HG02642 (cell line): ENCODE measurements at regions not wholly inside any gene's neighbourhood (a gene's known extent, or its start where the extent isn't known, plus 50 kb on each side); places are given as distances from the start of the nearest gene placed in this dataset.

ENCODE experiments used
- ATAC-seq: cut with Tn5 transposase; IDR thresholded peaks from one replicate; pipeline ENCODE4 v1.9.1; 2021; ENCODE audit warnings: mild to moderate bottlenecking; ENCODE audit not compliant: unreplicated experiment, poor library complexity

DNA sequence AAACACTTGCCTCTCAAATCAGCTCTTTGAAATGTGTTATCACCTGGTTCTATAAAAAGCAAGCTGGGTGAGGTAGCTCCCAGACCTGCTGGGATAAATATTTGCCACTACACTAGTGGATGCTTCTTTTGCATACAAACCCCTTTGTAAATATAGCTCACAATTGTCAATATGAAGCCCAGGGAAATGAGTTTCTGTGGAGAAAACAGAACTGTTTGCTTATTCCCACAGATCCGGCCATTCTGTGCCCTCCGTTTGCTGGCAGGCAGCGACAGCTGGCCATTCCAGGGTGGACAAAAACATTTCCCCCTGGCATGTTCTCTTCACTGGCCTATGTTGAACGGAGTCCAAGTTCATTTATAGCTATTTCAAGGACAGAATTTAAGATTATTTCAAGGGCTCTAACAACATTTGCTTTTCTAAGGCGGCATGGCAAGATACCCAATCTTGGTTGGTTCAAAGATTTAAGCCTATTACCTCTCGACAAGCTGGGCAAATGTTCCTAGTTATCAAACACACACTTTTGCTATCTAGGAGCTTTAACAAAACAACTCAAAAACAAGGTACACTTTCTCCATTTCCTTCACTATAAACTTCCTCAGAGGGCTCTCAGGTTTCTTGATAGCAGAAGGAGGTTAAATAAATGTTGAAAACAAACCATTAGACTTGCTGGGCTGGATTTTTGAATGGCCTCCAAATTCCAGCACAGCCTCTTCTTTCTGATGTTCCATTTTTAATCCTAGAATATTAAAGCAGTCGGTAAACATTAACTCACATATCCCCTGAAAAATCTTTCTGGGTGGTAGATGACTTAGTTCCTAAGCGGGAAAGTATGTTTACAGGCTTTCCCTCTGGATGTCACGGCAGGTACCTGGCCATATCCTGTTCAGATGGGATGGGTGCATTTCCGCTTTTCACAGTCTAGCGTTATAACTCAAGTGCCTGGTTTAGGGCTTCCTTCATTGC lies 332.3 kb downstream of the PLK2 start:
- ATAC-seq, result no peak

GRCh38 chr5:58123501-58123900 lies 336.4 kb downstream of the PLK2 start:
- ATAC-seq, result no peak

DNA sequence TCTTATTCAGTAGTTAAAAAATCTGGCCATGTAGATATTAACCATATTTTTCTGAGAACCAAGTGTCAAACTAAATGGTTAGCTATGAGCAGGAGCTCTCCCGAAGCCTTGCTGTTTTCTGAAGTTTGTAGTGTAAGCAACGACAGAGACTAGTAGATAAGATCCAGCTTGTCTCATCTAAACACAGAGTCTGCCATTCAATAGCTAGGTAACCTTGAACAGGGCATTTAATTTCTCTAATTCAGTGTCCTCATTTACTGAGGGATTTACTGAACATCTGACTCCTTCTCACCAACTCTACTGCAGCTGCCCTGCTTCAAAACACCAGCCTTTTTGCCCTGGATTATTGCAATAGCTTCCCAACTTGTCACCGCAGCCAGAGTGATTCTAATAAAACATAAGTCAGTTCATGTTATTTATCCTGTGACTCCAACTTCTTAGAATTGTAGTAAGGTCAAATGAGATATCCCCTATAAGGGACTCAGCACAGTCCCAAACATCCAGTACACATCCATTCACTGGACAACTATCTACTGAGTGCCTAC lies 337.0 kb downstream of the PLK2 start:
- ATAC-seq, result no peak

- no peak for ATAC-seq
Measured at GRCh38 chr5:58122157-58122556, 337.7 kb downstream of the PLK2 start.

DNA sequence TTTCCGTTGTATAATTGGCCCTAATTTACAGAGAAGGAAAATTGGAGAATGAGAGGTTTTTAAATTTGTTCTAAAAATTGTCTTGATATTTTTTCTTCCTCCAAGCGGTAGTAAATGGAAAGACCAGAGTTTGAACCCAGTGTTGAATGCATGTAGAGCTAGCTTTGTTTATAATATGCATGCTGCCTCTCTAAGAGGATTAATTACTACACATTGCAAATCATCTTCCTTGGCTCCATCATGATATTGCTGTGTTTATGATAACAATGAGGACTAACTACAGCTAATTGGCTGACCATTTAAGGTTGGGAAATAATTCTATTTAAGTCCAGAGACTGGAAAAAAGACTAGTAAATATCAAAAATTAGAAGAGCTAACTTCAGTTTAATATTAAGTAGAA lies 338.5 kb downstream of the PLK2 start:
- no peak for ATAC-seq

DNA sequence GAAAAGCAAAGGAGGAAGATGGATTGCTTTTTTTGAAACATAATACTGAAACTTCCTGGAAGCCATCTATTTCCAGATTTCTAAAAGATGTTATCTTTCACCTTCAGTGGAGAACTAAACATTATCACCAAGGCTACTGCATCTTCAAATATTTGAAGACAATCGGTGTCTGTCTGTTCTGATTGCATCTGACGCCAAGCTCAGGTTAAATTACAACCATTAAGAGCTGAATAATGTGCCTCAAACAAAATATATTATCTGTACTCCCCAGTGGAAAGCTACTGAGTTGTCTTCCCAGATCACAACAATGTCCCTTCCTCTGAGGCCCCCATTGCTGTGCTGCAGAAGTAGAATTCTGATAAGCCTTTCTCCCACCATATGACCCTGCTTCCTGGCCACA lies 342.3 kb downstream of the PLK2 start:
- ATAC-seq, result no peak

GRCh38 chr5:58116346-58116745 lies 343.5 kb downstream of the PLK2 start:
- no peak for ATAC-seq

- ATAC-seq, result no peak
Measured at GRCh38 chr5:58115811-58116210, 344.1 kb downstream of the PLK2 start.

- ATAC-seq, result no peak
Measured at GRCh38 chr5:58114324-58114723, 345.6 kb downstream of the PLK2 start.

DNA sequence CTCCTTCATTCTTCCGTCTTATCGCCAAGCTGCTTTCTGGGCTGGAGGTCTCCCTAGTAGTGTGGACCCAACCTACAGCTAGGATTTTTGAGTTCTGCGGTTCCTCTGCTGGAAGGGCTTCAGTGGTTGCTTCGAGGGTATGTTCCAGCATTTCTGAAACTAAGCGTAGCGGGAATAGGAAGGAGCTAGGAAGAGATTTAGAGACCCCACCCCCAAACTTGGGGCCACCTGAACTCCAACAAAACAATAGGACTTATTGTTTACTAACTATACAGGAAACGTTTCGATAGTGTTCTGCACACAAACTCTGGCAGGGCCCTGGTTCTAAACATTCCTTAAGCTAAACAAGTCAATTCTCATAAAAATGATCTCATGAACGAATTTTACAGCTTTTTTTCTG lies 346.7 kb downstream of the PLK2 start:
- no peak for ATAC-seq

- no peak for ATAC-seq
Measured at GRCh38 chr5:58108511-58108910, 351.4 kb downstream of the PLK2 start.

GRCh38 chr5:58107704-58108103 lies 352.2 kb downstream of the PLK2 start:
- no peak for ATAC-seq

GRCh38 chr5:58106754-58107410 lies 353.0 kb downstream of the PLK2 start:
- ATAC-seq, result no peak

DNA sequence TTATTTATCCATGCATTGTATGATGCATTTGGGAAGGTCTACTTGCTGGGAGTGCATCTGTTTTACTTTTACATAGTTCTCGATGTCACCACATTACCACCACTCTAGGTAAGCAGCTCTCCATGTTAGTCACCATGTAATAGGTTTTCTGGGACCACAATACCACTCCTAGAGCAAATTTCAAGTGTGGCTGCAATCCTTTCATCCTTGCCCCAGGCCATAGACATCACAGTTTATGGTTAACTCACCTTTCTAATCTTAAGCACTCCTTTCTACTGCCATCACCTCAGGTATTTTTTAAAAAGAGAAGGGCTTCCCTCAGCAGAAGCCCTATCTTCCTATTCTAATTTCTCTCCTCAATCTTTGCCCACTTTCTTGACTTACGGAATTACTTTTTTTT lies 354.1 kb downstream of the PLK2 start:
- ATAC-seq, result no peak

- no peak for ATAC-seq
Measured at GRCh38 chr5:58099257-58099656, 360.6 kb downstream of the PLK2 start.

DNA sequence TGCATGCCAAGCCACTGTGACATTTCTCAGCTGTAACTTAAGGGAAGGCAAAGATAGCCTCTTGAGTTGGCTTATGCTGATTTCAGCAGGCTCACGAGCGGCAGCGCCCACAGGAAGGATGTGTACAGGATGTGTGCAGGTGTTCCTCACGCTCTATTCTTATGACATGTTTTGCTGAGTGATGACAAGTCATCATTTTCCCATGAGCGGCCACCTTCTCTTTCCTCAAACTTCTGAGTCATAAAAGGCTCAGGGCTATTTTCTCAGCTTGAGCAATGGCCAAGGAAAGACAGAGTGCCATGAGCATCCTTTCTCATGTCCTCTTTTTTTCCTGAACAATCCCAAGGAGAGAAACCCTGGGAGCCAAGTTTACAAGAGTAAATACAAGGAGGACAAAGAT lies 365.9 kb downstream of the PLK2 start:
- no peak for ATAC-seq

DNA sequence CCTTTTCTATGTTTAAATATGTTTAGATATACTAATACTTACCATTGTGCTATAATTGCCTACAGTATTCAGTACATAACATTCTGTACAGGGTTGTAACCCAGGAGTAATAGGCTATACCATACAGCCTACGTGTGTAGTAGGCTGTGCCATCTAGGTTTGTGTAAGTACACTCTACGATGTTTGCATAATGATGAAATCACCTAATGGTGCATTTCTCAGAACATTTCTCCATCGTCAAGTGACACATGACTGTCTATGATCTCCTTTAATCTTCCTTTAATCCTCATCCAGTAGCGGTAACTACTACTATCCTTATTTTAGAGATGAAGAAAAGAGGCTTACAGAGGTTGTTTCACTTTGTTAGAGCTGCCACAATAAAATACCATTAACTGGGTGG lies 369.2 kb downstream of the PLK2 start:
- ATAC-seq, result no peak

DNA sequence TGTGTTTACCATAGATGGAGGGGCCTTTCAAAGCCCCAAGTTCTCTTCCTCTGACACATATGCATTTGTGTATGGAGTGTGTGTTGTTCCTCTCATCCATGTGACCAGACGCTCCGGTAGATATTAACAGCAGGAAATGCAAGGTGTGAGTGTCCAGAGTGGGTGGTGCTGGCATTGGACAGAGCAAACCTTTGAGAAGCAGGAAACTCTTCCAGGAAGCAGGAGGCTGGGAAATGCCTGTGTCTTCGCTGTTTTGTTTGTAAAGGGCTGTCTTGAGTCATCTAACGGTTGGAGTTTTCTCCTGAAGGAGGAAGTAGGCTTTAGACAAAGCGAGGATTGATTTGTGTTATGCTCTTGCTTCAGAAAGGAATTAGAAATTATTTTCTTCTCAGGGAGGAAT lies 370.9 kb downstream of the PLK2 start:
- no peak for ATAC-seq

DNA sequence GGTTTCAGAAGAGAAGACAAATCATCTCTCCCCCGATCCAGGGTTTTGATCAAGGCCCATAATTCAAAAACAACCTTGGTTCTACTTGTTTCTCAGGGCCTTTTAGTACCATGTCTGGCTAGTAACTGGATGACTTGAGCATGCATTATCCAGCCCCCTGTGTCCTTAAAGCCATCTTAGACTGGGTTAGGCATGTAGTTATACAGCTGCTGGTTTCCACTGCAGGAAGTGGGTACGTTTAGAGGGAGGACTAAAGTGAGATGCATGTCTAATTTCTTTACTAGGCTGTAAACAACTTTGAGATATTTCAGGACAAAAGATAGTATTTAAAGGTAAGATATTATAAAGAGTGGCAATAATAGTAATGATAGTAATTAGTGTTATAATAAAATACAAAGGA lies 372.0 kb downstream of the PLK2 start:
- ATAC-seq, result no peak

- no peak for ATAC-seq
Measured at GRCh38 chr5:58087123-58087522, 372.8 kb downstream of the PLK2 start.

GRCh38 chr5:58085800-58086199 lies 374.1 kb downstream of the PLK2 start:
- no peak for ATAC-seq
